ENCODE measurements at regions not wholly inside any gene's neighbourhood (a gene's known extent, or its start where the extent isn't known, plus 50 kb on each side); places are given as distances from the start of the nearest gene placed in this dataset.

- no peak for TF ChIP-seq CTCF (IDR thresholded peaks at IDR 0.05; ENCODE audit: unreplicated experiment)
- Mint-ChIP-seq H3K4me3 (ENCODE audit: unreplicated experiment) (no peak overlapping the region), H3K27ac (ENCODE audit: low read depth, unreplicated experiment) (no peak overlapping the region), H3K27me3 (ENCODE audit: insufficient read depth, unreplicated experiment) (peaks cover 10% of the 10 kb centered on the region), H3K4me1 (ENCODE audit: insufficient read depth, unreplicated experiment) (no peaks in the 10 kb centered on the region), H3K9me3 (ENCODE audit: unreplicated experiment) (no peaks in the 10 kb centered on the region), H3K36me3 (ENCODE audit: insufficient read depth, unreplicated experiment) (no peaks in the 10 kb centered on the region)
- CTCF ChIA-PET, result no interaction called here
- no TSS peak for BruUV-seq (replicated peaks)
- POLR2A ChIA-PET, result no interaction called here
- intact Hi-C loops (cut with micrococcal nuclease), result no loop called here
- peak; percentile 9 for DNase-seq (ENCODE audit: unreplicated experiment)
These were observed 72.9 kb upstream of the DIAPH2 start for GRCh38 chrX:96611619-96612362.

DNA sequence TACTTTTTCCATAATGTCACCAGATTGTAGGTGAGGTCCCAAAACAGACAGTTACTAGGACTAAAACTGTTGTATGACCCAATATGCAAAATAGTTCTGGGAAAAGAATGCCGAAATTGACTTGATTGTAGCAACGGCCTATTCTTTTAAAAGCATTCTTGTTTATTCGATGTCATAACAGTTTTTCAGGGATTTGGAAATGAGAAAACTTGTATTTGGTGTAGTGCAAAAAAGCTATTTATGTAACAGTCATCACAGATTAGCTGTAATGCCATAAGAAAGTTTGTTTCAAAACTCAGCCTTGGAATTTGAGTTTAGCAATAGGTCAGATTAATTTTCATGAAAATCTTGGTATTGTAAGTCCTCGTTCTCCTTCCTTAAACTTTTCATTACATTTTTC lies 69.2 kb upstream of the DIAPH2 start:
- no peak overlapping the region for H3K27ac Mint-ChIP-seq (ENCODE audit: low read depth, unreplicated experiment)
- DNase-seq (ENCODE audit: unreplicated experiment), result no peak
- no peak for TF ChIP-seq CTCF (IDR thresholded peaks at IDR 0.05; ENCODE audit: unreplicated experiment)
- no peak overlapping the region for H3K4me3 Mint-ChIP-seq (ENCODE audit: unreplicated experiment)
- BruUV-seq (replicated peaks), result no TSS peak
- H3K4me1 Mint-ChIP-seq (ENCODE audit: insufficient read depth, unreplicated experiment), result no peaks in the 10 kb centered on the region
- H3K9me3 Mint-ChIP-seq (ENCODE audit: unreplicated experiment), result no peaks in the 10 kb centered on the region
- H3K36me3 Mint-ChIP-seq (ENCODE audit: insufficient read depth, unreplicated experiment), result no peaks in the 10 kb centered on the region
- ChIA-PET CTCF (no interaction called here), POLR2A (interaction anchor here (0.6 kb wide), 1 partner anchor 164 kb away, joined by 3 read pairs; no protein-coding TSS in a partner anchor)
- peaks cover 17% of the 10 kb centered on the region for H3K27me3 Mint-ChIP-seq (ENCODE audit: insufficient read depth, unreplicated experiment)
- intact Hi-C loops (cut with micrococcal nuclease), result no loop called here

DNA sequence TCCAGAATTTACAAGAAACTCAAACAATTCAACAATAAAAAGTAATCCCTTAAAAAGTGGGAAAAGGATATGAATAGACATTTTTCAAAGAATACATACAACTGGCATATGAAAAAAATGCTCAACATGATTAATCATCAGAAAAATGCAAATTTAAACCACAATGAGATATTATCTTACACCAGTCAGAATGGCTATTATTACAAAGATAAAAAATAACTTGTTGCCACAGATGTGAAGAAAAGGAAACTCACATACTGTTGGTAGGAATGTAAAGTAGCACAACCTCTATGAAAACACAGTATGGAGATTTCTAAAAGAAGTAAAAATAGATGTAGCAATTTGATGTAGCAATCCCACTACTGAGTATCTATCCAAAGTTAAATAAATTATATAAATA lies 65.1 kb upstream of the DIAPH2 start:
- POLR2A ChIA-PET, result no interaction called here
- Mint-ChIP-seq H3K9me3 (ENCODE audit: unreplicated experiment) (no peaks in the 10 kb centered on the region), H3K27me3 (ENCODE audit: insufficient read depth, unreplicated experiment) (peaks cover 17% of the 10 kb centered on the region), H3K36me3 (ENCODE audit: insufficient read depth, unreplicated experiment) (no peaks in the 10 kb centered on the region), H3K4me3 (ENCODE audit: unreplicated experiment) (no peak overlapping the region), H3K4me1 (ENCODE audit: insufficient read depth, unreplicated experiment) (no peaks in the 10 kb centered on the region), H3K27ac (ENCODE audit: low read depth, unreplicated experiment) (no peak overlapping the region)
- CTCF ChIA-PET, result no interaction called here
- no peak for DNase-seq (ENCODE audit: unreplicated experiment)
- BruUV-seq (replicated peaks), result no TSS peak
- intact Hi-C loops (cut with micrococcal nuclease), result no loop called here
- no peak for TF ChIP-seq CTCF (IDR thresholded peaks at IDR 0.05; ENCODE audit: unreplicated experiment)

- ChIA-PET CTCF (interaction anchor here (0.6 kb wide), 1 partner anchor 348 kb away, joined by 3 read pairs; no protein-coding TSS in a partner anchor), POLR2A (no interaction called here)
- Mint-ChIP-seq H3K4me3 (ENCODE audit: unreplicated experiment) (no peak overlapping the region), H3K36me3 (ENCODE audit: insufficient read depth, unreplicated experiment) (no peaks in the 10 kb centered on the region), H3K9me3 (ENCODE audit: unreplicated experiment) (no peaks in the 10 kb centered on the region), H3K27me3 (ENCODE audit: insufficient read depth, unreplicated experiment) (peaks cover 7% of the 10 kb centered on the region), H3K27ac (ENCODE audit: low read depth, unreplicated experiment) (no peak overlapping the region), H3K4me1 (ENCODE audit: insufficient read depth, unreplicated experiment) (no peaks in the 10 kb centered on the region)
- TF ChIP-seq CTCF (IDR thresholded peaks at IDR 0.05; ENCODE audit: unreplicated experiment), result no peak
- intact Hi-C loops (cut with micrococcal nuclease), result no loop called here
- no peak for DNase-seq (ENCODE audit: unreplicated experiment)
- no TSS peak for BruUV-seq (replicated peaks)
These were observed 62.8 kb upstream of the DIAPH2 start for GRCh38 chrX:96621811-96622210.

Data from MCF 10A (cell line).